CD4-positive, alpha-beta T cell treated with Interleukin-1 beta for 1 hour (primary cell): ENCODE measurements at regions not wholly inside any gene's neighbourhood (a gene's known extent, or its start where the extent isn't known, plus 50 kb on each side); places are given as distances from the start of the nearest gene placed in this dataset.

ENCODE experiments used
- DNase-seq, 2 donors: peaks; one replicate each; pipeline ENCODE4 v3.0.0-alpha.2; 2020 to 2022

GRCh38 chr12:14257734-14258574 is 107.5 kb upstream of the ATF7IP start:
- peak; percentile 89 to 90 for DNase-seq

GRCh38 chr12:14258575-14258940 is 106.9 kb upstream of the ATF7IP start:
- DNase-seq = no peak

GRCh38 chr12:14259481-14260010 is 105.9 kb upstream of the ATF7IP start:
- no peak for DNase-seq

- DNase-seq = peak; percentile 30 to 81
Measured at GRCh38 chr12:14260011-14260993, 105.2 kb upstream of the ATF7IP start.

- DNase-seq = no peak
Measured at GRCh38 chr12:14261096-14261495, 104.4 kb upstream of the ATF7IP start.

GRCh38 chr12:14261861-14262260 is 103.6 kb upstream of the ATF7IP start:
- DNase-seq = no peak

GRCh38 chr12:14262771-14263511 is 102.5 kb upstream of the ATF7IP start:
- no peak for DNase-seq

GRCh38 chr12:14263742-14264141 is 101.7 kb upstream of the ATF7IP start:
- DNase-seq = no peak

GRCh38 chr12:14264316-14264715 is 101.2 kb upstream of the ATF7IP start:
- no peak for DNase-seq

GRCh38 chr12:14264778-14265177 is 100.7 kb upstream of the ATF7IP start:
- no peak for DNase-seq

- no peak for DNase-seq
Measured at GRCh38 chr12:14268120-14268515, 97.4 kb upstream of the ATF7IP start.

GRCh38 chr12:14270392-14270791 is 95.1 kb upstream of the ATF7IP start:
- no peak for DNase-seq

GRCh38 chr12:14272956-14273912 is 92.2 kb upstream of the ATF7IP start:
- peak in 1 of 2 donors; percentile 24 for DNase-seq

- peak in 1 of 2 donors; percentile 4 for DNase-seq
Measured at GRCh38 chr12:14273913-14274311, 91.6 kb upstream of the ATF7IP start.

GRCh38 chr12:14275111-14275510 is 90.4 kb upstream of the ATF7IP start:
- DNase-seq = no peak

- DNase-seq = peak; percentile 11 to 29
Measured at GRCh38 chr12:14275886-14276285, 89.6 kb upstream of the ATF7IP start.

GRCh38 chr12:14278294-14278953 is 87.1 kb upstream of the ATF7IP start:
- peak in 1 of 2 donors; percentile 30 for DNase-seq

- no peak for DNase-seq
Measured at GRCh38 chr12:14279845-14280244, 85.6 kb upstream of the ATF7IP start.

GRCh38 chr12:14280921-14281320 is 84.6 kb upstream of the ATF7IP start:
- no peak for DNase-seq

GRCh38 chr12:14281539-14281938 is 83.9 kb upstream of the ATF7IP start:
- DNase-seq = no peak
